ENCODE measurements at regions not wholly inside any gene's neighbourhood (a gene's known extent, or its start where the extent isn't known, plus 50 kb on each side); places are given as distances from the start of the nearest gene placed in this dataset.
"Not testable (repeated sequence)": the region's sequence is repeated elsewhere in the genome, so short reads cannot be mapped to it uniquely, and the experiment has no call there.

DNA sequence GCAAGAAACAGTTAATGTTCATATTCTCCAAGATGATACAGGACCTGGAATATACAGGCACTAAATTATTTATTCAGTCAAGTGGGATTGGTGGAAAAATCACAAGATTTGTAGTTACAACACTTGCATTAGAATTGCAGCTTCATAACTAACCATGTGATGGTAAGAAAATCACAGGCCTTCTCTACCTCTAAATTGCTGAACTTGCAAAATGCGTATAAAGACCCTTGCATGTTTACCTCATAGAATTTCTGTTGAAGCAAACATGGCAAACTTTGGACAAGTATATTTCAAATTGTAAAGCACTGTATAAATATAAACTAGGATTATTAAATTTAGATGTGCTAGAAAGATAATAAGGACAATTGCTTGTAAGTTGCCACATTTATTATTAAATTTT, 215.1 kb downstream of the TMA16 start (continued):
- TF ChIP-seq ZNF219 (CRISPR knock-in tag; IDR thresholded peaks at IDR 0.05; ENCODE audit: borderline replicate concordance) (no peak), IRF2 (CRISPR knock-in tag; IDR thresholded peaks at IDR 0.05; ENCODE audit: borderline replicate concordance, low read depth) (no peak), TP53 (CRISPR knock-in tag; IDR thresholded peaks at IDR 0.05) (no peak), MXD4 (CRISPR knock-in tag; IDR thresholded peaks at IDR 0.05; ENCODE audit: borderline replicate concordance) (no peak)

DNA sequence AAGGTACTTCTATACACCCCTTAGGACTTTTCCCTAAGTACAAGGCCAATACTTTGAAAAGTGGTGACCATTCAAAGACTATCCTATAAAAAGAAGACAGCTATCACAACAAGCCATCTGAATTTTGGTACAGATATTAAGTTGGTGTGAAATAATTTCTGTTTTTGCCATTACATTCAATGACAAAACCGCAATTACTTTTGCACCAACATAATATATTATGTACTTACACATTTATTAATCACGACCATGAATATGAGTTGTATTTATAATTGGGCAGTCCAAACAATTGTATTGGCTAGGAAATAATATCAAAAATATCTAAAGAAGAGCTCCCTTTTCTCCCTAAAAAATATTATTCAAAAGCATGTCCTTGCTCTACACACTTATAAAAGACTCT, 215.7 kb downstream of the TMA16 start:
- ChIA-PET CTCF (no interaction called here), POLR2A (no interaction called here)
- no peaks in the 10 kb centered on the region for H3K9me3 Mint-ChIP-seq
- H3K27me3 Mint-ChIP-seq (ENCODE audit: low read depth): no peaks in the 10 kb centered on the region
- H3K4me1 Mint-ChIP-seq: peaks cover 3% of the 10 kb centered on the region; the same call in 1 of the 2 replicates
- no peak overlapping the region for H3K4me3 Mint-ChIP-seq
- TF ChIP-seq ZNF281 (CRISPR knock-in tag; IDR thresholded peaks at IDR 0.05) (no peak), CBFB (CRISPR knock-in tag; IDR thresholded peaks at IDR 0.05; ENCODE audit: low read depth) (no peak), SP1 (CRISPR knock-in tag; conservative IDR thresholded peaks at IDR 0.05) (no peak), ZNF671 (CRISPR knock-in tag; IDR thresholded peaks at IDR 0.05) (no peak), ZNF396 (CRISPR knock-in tag; IDR thresholded peaks at IDR 0.05; ENCODE audit: borderline replicate concordance) (no peak), TEAD1 (CRISPR knock-in tag; IDR thresholded peaks at IDR 0.05) (no peak)
- TF ChIP-seq, protein P1, sequence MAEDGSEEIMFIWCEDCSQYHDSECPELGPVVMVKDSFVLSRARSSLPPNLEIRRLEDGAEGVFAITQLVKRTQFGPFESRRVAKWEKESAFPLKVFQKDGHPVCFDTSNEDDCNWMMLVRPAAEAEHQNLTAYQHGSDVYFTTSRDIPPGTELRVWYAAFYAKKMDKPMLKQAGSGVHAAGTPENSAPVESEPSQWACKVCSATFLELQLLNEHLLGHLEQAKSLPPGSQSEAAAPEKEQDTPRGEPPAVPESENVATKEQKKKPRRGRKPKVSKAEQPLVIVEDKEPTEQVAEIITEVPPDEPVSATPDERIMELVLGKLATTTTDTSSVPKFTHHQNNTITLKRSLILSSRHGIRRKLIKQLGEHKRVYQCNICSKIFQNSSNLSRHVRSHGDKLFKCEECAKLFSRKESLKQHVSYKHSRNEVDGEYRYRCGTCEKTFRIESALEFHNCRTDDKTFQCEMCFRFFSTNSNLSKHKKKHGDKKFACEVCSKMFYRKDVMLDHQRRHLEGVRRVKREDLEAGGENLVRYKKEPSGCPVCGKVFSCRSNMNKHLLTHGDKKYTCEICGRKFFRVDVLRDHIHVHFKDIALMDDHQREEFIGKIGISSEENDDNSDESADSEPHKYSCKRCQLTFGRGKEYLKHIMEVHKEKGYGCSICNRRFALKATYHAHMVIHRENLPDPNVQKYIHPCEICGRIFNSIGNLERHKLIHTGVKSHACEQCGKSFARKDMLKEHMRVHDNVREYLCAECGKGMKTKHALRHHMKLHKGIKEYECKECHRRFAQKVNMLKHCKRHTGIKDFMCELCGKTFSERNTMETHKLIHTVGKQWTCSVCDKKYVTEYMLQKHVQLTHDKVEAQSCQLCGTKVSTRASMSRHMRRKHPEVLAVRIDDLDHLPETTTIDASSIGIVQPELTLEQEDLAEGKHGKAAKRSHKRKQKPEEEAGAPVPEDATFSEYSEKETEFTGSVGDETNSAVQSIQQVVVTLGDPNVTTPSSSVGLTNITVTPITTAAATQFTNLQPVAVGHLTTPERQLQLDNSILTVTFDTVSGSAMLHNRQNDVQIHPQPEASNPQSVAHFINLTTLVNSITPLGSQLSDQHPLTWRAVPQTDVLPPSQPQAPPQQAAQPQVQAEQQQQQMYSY (CRISPR knock-in tag; IDR thresholded peaks at IDR 0.05): no peak
- TF ChIP-seq, protein P2, sequence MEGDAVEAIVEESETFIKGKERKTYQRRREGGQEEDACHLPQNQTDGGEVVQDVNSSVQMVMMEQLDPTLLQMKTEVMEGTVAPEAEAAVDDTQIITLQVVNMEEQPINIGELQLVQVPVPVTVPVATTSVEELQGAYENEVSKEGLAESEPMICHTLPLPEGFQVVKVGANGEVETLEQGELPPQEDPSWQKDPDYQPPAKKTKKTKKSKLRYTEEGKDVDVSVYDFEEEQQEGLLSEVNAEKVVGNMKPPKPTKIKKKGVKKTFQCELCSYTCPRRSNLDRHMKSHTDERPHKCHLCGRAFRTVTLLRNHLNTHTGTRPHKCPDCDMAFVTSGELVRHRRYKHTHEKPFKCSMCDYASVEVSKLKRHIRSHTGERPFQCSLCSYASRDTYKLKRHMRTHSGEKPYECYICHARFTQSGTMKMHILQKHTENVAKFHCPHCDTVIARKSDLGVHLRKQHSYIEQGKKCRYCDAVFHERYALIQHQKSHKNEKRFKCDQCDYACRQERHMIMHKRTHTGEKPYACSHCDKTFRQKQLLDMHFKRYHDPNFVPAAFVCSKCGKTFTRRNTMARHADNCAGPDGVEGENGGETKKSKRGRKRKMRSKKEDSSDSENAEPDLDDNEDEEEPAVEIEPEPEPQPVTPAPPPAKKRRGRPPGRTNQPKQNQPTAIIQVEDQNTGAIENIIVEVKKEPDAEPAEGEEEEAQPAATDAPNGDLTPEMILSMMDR (IDR thresholded peaks at IDR 0.05): no peak
- no peak overlapping the region for H3K27ac Mint-ChIP-seq
- ATAC-seq (no peak), DNase-seq (ENCODE audit: low spot score) (no peak)
- H3K36me3 Mint-ChIP-seq: no peaks in the 10 kb centered on the region

DNA sequence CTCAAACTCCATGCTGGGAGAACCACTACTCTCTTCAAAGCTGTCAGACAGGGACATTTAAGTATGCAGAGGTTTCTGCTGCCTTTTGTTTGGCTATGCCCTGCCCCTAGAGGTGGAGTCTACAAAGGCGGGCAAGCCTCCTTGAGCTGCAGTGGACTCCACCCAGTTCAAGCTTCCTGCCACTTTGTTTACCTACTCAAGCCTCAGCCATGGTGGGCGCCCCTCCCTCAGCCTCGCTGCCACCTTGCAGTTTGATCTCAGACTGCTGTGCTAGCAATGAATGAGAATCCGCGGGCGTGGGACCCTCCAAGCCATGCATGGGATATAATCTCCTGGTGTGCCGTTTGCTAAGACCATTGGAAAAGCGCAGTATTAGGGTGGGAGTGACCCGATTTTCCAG, 230.0 kb downstream of the TMA16 start:
- peaks cover 64% of the 10 kb centered on the region for H3K9me3 Mint-ChIP-seq
- CTCF ChIA-PET; H3K4me3 Mint-ChIP-seq; ATAC-seq; DNase-seq (ENCODE audit: low spot score); H3K27me3 Mint-ChIP-seq (ENCODE audit: low read depth); H3K27ac Mint-ChIP-seq; POLR2A ChIA-PET; H3K4me1 Mint-ChIP-seq: not testable (repeated sequence)
- H3K36me3 Mint-ChIP-seq: peaks cover 20% of the 10 kb centered on the region

DNA sequence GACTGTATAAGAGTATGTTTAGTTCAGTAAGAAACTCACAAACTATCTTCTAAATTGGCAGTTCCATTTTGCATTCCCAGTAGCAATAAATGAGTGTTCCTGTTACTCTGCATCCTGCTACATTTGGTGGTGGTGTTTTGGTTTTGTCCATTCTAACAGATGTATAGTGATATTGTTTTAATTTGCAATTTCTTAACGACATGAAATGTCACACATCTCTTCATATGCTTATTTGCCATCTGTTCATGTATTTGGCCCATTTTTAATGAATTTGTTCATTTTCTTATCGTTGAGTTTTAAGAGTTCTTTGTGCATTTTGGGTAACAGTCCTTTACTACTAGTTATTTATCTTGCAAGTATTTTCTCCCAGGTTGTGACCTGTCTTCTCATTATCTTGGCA, 232.2 kb downstream of the TMA16 start:
- no peak for ATAC-seq
- Mint-ChIP-seq H3K27me3 (ENCODE audit: low read depth) (peaks cover 3% of the 10 kb centered on the region; the same call in 1 of the 2 replicates), H3K4me1 (no peaks in the 10 kb centered on the region), H3K36me3 (peaks cover 16% of the 10 kb centered on the region), H3K27ac (no peak overlapping the region), H3K4me3 (no peak overlapping the region), H3K9me3 (peaks cover 65% of the 10 kb centered on the region)
- CTCF ChIA-PET: no interaction called here
- DNase-seq (ENCODE audit: low spot score): no peak
- POLR2A ChIA-PET: no interaction called here
- TF ChIP-seq SOX15 (CRISPR knock-in tag; IDR thresholded peaks at IDR 0.05): no peak
- no peak for TF ChIP-seq HMGXB4 (CRISPR knock-in tag; IDR thresholded peaks at IDR 0.05)

Data from WTC11 (cell line).